SU-DHL-6 (cell line): ENCODE measurements at regions not wholly inside any gene's neighbourhood (a gene's known extent, or its start where the extent isn't known, plus 50 kb on each side); places are given as distances from the start of the nearest gene placed in this dataset.

Source experiments
- H2AFZ ChIP-seq: fragments of 200-600 bp; sonication (generic); 2 replicates; pipeline ENCODE4 v1.6.1; 2014; ENCODE audit warnings: low read depth, mild to moderate bottlenecking, moderate library complexity, mixed read lengths, antibody characterized with exemption, low read length; ENCODE audit not compliant: severe bottlenecking
- H3F3A ChIP-seq: fragments of 200-600 bp; shearing (Covaris generic); 2 replicates; pipeline ENCODE4 v1.6.0; 2016; ENCODE audit warnings: antibody characterized with exemption, mild to moderate bottlenecking; ENCODE audit not compliant: insufficient read depth
- H3K27ac ChIP-seq: fragments of 200-600 bp; sonication (generic); 2 replicates; pipeline ENCODE4 v1.5.1; 2016; ENCODE audit warnings: low read depth, mild to moderate bottlenecking, low read length, moderate library complexity, mixed read lengths
- H3K27me3 ChIP-seq: fragments of 200-600 bp; sonication (generic), shearing (Covaris generic); 2 replicates; pipeline ENCODE4 v1.6.0; 2014; ENCODE audit warnings: mild to moderate bottlenecking, low read length
- H3K36me3 ChIP-seq: fragments of 200-600 bp; sonication (generic); 2 replicates; pipeline ENCODE4 v1.6.1; 2014; ENCODE audit warnings: mild to moderate bottlenecking, low read length, mixed read lengths
- H3K4me2 ChIP-seq: fragments of 300-600, 200-600 bp; shearing (Covaris generic), sonication (generic); 2 replicates; pipeline ENCODE4 v1.6.0; 2014; ENCODE audit warnings: low read length, low read depth, mild to moderate bottlenecking; ENCODE audit not compliant: poor library complexity, severe bottlenecking
- H3K4me3 ChIP-seq: fragments of 200-600 bp; sonication (generic); 2 replicates; pipeline ENCODE4 v1.5.1; 2014; ENCODE audit warnings: antibody characterized with exemption, low read length, mild to moderate bottlenecking, mixed read lengths; ENCODE audit not compliant: insufficient read depth, poor library complexity, severe bottlenecking
- H3K79me2 ChIP-seq: fragments of 200-600 bp; sonication (generic); 2 replicates; pipeline ENCODE4 v1.6.1; 2014; ENCODE audit warnings: mild to moderate bottlenecking, low read length, moderate library complexity; ENCODE audit not compliant: insufficient read depth
- H3K9ac ChIP-seq: fragments of 200-600 bp; sonication (generic); 2 replicates; pipeline ENCODE4 v1.7.0; 2014; ENCODE audit warnings: mild to moderate bottlenecking, low read length
- H3K9me2 ChIP-seq: fragments of 200-600 bp; sonication (generic); replicated peaks from 2 replicates; pipeline ENCODE4 v1.6.1; 2014; ENCODE audit warnings: low read length; ENCODE audit not compliant: insufficient read depth
- H3K9me3 ChIP-seq: fragments of 200-600 bp; sonication (generic); 2 replicates; pipeline ENCODE4 v1.6.1; 2014; ENCODE audit warnings: low read length, mixed read lengths; ENCODE audit not compliant: insufficient read depth
- H4K20me1 ChIP-seq: fragments of 200-600 bp; sonication (generic); 2 replicates; pipeline ENCODE4 v1.6.1; 2014; ENCODE audit warnings: low read depth, mild to moderate bottlenecking, antibody characterized with exemption, low read length, moderate library complexity, mixed read lengths
- EZH2phosphoT487 ChIP-seq: fragments of 200-600 bp; sonication (generic), shearing (Covaris generic); conservative IDR thresholded peaks from 2 replicates; pipeline ENCODE4 v1.6.1; 2018; ENCODE audit warnings: mild to moderate bottlenecking, antibody characterized with exemption, low read length, moderate library complexity, mixed read lengths
- TF ChIP-seq, protein P1 (sequence below): fragments of 200-600 bp; sonication (generic); IDR thresholded peaks from one replicate; pipeline ENCODE4 v1.5.1; 2017; ENCODE audit warnings: antibody characterized with exemption, mild to moderate bottlenecking, low read length, moderate library complexity; ENCODE audit not compliant: insufficient read depth, poor library complexity, severe bottlenecking

DNA sequence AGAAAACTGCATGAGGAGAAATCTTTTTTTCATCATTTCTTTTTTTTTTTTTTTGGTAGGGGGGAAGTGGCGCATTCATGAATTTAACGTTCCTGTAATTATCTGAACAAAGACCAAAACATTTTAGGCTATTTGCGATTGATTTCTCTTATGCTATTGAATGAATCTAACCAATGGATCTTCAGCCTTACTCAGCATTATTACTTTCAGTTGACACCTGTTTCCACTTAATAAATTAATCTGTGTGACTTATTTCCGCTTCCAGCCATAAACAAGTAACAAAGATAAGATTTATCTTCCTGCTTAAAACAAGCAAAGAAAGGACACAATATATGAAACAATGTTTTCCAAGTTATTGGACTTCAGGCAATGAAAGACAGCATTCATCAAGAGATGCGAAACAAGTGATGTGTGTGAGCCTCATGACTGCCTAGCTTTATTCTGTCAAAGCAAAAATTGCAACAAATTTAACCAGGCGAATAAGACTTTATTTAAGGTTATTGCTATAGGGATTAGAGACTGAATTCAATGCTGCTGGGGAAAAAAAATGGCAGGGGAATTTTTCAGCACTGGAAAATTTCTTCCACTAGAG, 1026.9 kb downstream of the LRFN5 start:
- Histone ChIP-seq H3K79me2 (no peaks in the 10 kb centered on the region), H3K9me3 (no peaks in the 10 kb centered on the region), H4K20me1 (no peaks in the 10 kb centered on the region), H3K27ac (no peak overlapping the region), H3K36me3 (no peaks in the 10 kb centered on the region), H3K9ac (no peak overlapping the region), H2AFZ (peak overlapping the region; percentile 9), H3F3A (no peaks in the 10 kb centered on the region), H3K4me2 (no peak overlapping the region), H3K4me3 (no peak overlapping the region), H3K27me3 (no peaks in the 10 kb centered on the region), H3K9me2 (no peaks in the 10 kb centered on the region)
- TF ChIP-seq, protein P1, sequence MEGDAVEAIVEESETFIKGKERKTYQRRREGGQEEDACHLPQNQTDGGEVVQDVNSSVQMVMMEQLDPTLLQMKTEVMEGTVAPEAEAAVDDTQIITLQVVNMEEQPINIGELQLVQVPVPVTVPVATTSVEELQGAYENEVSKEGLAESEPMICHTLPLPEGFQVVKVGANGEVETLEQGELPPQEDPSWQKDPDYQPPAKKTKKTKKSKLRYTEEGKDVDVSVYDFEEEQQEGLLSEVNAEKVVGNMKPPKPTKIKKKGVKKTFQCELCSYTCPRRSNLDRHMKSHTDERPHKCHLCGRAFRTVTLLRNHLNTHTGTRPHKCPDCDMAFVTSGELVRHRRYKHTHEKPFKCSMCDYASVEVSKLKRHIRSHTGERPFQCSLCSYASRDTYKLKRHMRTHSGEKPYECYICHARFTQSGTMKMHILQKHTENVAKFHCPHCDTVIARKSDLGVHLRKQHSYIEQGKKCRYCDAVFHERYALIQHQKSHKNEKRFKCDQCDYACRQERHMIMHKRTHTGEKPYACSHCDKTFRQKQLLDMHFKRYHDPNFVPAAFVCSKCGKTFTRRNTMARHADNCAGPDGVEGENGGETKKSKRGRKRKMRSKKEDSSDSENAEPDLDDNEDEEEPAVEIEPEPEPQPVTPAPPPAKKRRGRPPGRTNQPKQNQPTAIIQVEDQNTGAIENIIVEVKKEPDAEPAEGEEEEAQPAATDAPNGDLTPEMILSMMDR: no peak
- no peak for TF ChIP-seq EZH2phosphoT487

DNA sequence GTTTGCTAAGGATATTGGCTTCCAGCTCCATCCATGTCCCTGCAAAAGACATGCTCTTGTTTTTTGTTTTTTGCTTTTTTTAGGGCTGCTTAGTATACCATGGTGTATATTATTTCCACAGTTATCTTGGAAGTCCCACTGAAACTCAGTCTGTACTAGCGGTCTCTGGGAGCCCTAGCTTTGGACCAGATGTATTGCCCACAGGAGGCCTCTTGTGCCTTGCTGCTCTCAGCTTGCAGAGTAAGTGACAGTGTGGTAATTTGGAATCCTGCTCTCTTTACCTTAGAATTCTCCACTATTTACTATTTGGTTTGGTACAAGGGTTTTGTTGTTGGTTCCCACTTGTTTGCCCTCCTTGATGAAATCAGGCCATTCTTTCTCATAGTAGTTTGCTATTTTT, 1022.9 kb downstream of the LRFN5 start:
- Histone ChIP-seq H3K27ac (no peak overlapping the region), H3K9me3 (no peaks in the 10 kb centered on the region), H3F3A (no peaks in the 10 kb centered on the region), H3K79me2 (no peaks in the 10 kb centered on the region), H4K20me1 (no peaks in the 10 kb centered on the region), H3K36me3 (no peaks in the 10 kb centered on the region), H3K9me2 (no peaks in the 10 kb centered on the region), H2AFZ (peak overlapping the region; percentile 14), H3K4me3 (no peak overlapping the region), H3K4me2 (no peak overlapping the region), H3K27me3 (no peaks in the 10 kb centered on the region), H3K9ac (no peak overlapping the region)
- no peak for TF ChIP-seq EZH2phosphoT487
- TF ChIP-seq, protein P1: no peak

DNA sequence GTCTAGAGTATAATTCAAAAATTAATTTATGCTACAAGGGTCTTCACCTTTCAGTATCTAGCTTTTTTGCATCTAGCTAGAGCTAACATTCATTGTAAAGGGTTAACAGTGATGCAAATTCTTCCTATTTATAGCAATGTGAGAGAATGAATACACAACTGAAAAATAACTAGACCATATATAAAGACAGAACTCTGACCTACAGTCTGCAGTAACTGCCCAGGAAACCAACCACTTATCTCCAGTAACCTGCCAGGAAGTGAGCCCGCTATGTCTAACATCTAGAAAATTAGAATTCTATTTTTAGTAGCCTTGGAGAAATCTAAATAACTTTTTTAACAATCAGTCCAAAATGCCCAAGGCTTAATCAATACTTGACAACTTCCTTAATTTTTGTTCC, 1021.9 kb downstream of the LRFN5 start:
- Histone ChIP-seq H3K79me2 (no peaks in the 10 kb centered on the region), H3K9me2 (no peaks in the 10 kb centered on the region), H3K9me3 (no peaks in the 10 kb centered on the region), H3K4me2 (no peak overlapping the region), H3F3A (no peaks in the 10 kb centered on the region), H3K27me3 (no peaks in the 10 kb centered on the region), H3K9ac (no peak overlapping the region), H2AFZ (no peak overlapping the region), H3K27ac (no peak overlapping the region), H4K20me1 (no peaks in the 10 kb centered on the region), H3K4me3 (no peak overlapping the region), H3K36me3 (no peaks in the 10 kb centered on the region)
- TF ChIP-seq, protein P1: no peak
- no peak for TF ChIP-seq EZH2phosphoT487
